HCT116 (cell line): ENCODE measurements at regions not wholly inside any gene's neighbourhood (a gene's known extent, or its start where the extent isn't known, plus 50 kb on each side); places are given as distances from the start of the nearest gene placed in this dataset.

Experiments
- ATAC-seq: fragments of 200-7000 bp; cut with Tn5 transposase; 2 replicates; pipeline ENCODE4 v1.9.1; 2020; ENCODE audit warnings: mild to moderate bottlenecking, moderate library complexity
- BruUV-seq: library from RNA; stranded (reverse); fragments of 400-500 nt; replicated peaks from 2 replicates; lab custom pipeline; 2021; lab: Mats Ljungman, UMichigan
- CTCF ChIA-PET: fragments of 300-600 bp; sonication (Branson Sonifier 250); formaldehyde crosslinking; loops from one replicate; lab custom pipeline; 2021; ENCODE audit warnings: antibody characterized with exemption; lab: Charles Lee
- POLR2A ChIA-PET: fragments of 300-600, 350-600 bp; sonication (Branson Sonifier 250); formaldehyde crosslinking; loops from one replicate; lab custom pipeline; 2021; ENCODE audit warnings: antibody characterized with exemption; lab: Charles Lee
- RAD21 ChIA-PET, 2 experiments: fragments of 300-600 bp; sonication (Branson Sonifier 250); formaldehyde crosslinking; loops; one replicate each; lab custom pipeline; 2023; ENCODE audit warnings: low total read pairs in 2 of 2; ENCODE audit not compliant: uncharacterized antibody in 2 of 2, unreplicated experiment in 2 of 2, low non-redundant PET in 1 of 2; lab: Charles Lee
- DNase-seq: peaks from one replicate; pipeline ENCODE4 v3.0.0-alpha.2; 2010; ENCODE audit warnings: low read depth, low spot score
- H2AFZ ChIP-seq: fragments of 200-600 bp; shearing (Covaris generic), sonication (generic); 2 replicates; pipeline ENCODE4 v1.6.1; 2017; ENCODE audit warnings: low read depth, mixed run types, mixed read lengths, antibody characterized with exemption, low read length; ENCODE audit not compliant: poor library complexity, severe bottlenecking
- H3K27ac ChIP-seq: 2 replicates; pipeline ENCODE4 v1.5.1; 2012; ENCODE audit warnings: low read depth, low read length
- H3K27me3 ChIP-seq: fragments of 200-600 bp; sonication (generic); 2 replicates; pipeline ENCODE4 v1.6.1; 2016; ENCODE audit warnings: mixed run types, low read length, mixed read lengths; ENCODE audit not compliant: insufficient read depth
- H3K36me3 ChIP-seq, 2 experiments: fragments of 200-500 bp in 1 of 2; fragments of 200-600 bp in 1 of 2; sonication (Bioruptor generic) in 1 of 2; sonication (generic) in 1 of 2; 2 replicates each; pipeline versions ENCODE4 v1.5.1 to v1.6.1; 2014 to 2016; ENCODE audit warnings: low read length in 2 of 2, inconsistent platforms in 1 of 2, mixed read lengths in 1 of 2, mixed run types in 1 of 2; ENCODE audit not compliant: insufficient read depth in 2 of 2, control insufficient read depth in 1 of 2
- H3K4me1 ChIP-seq, 2 experiments: fragments of 200-600 bp in 1 of 2; sonication (generic) in 1 of 2; 2 replicates each; pipeline versions ENCODE4 v1.5.1 to v1.6.1; 2012 to 2017; ENCODE audit warnings: low read length in 2 of 2, inconsistent platforms in 1 of 2, mild to moderate bottlenecking in 1 of 2, mixed read lengths in 1 of 2, mixed run types in 1 of 2, moderate library complexity in 1 of 2; ENCODE audit not compliant: insufficient read depth in 2 of 2, control insufficient read depth in 1 of 2
- H3K4me2 ChIP-seq: fragments of 200-600 bp; sonication (generic); 2 replicates; pipeline ENCODE4 v1.6.1; 2017; ENCODE audit warnings: mixed run types, low read length, mixed read lengths
- H3K4me3 ChIP-seq, 2 experiments: fragments of 200-600 bp in 1 of 2; sonication (generic) in 1 of 2; replicated peaks in 1 of 2; 2 replicates each; pipeline ENCODE4 v1.5.1; 2011 to 2016; ENCODE audit warnings: low read length in 2 of 2, control low read depth in 1 of 2, low read depth in 1 of 2, mild to moderate bottlenecking in 1 of 2, mixed read lengths in 1 of 2, mixed run types in 1 of 2
- H3K79me2 ChIP-seq: fragments of 200-600 bp; sonication (generic); 2 replicates; pipeline ENCODE4 v1.6.1; 2017; ENCODE audit warnings: mild to moderate bottlenecking, mixed run types, low read length, moderate library complexity, mixed read lengths; ENCODE audit not compliant: insufficient read depth
- H3K9ac ChIP-seq: fragments of 200-600 bp; sonication (generic); 2 replicates; pipeline ENCODE4 v1.6.1; 2016; ENCODE audit warnings: low read length, mixed read lengths
- H3K9me2 ChIP-seq: fragments of 200-600 bp; sonication (generic), shearing (Covaris generic); 2 replicates; pipeline ENCODE4 v1.6.1; 2017; ENCODE audit warnings: mixed run types, mild to moderate bottlenecking, moderate library complexity; ENCODE audit not compliant: insufficient read depth
- H3K9me3 ChIP-seq, 2 experiments: fragments of 200-500 bp in 1 of 2; fragments of 200-600 bp in 1 of 2; sonication (Bioruptor generic) in 1 of 2; sonication (generic) in 1 of 2; 2 replicates each; pipeline ENCODE4 v1.6.1; 2014 to 2017; ENCODE audit warnings: low read length in 2 of 2, mixed read lengths in 2 of 2, inconsistent platforms in 1 of 2, low read depth in 1 of 2, mild to moderate bottlenecking in 1 of 2, mixed run types in 1 of 2, moderate library complexity in 1 of 2; ENCODE audit not compliant: control insufficient read depth in 1 of 2, insufficient read depth in 1 of 2
- H4K20me1 ChIP-seq: fragments of 200-600 bp; sonication (generic), shearing (Covaris generic); 2 replicates; pipeline ENCODE4 v1.6.1; 2017; ENCODE audit warnings: mixed run types, mild to moderate bottlenecking, moderate library complexity; ENCODE audit not compliant: insufficient read depth
- CBX3 ChIP-seq: IDR thresholded peaks from 2 replicates; pipeline ENCODE4 v1.6.1; 2012; ENCODE audit warnings: low read depth
- CEBPB ChIP-seq: IDR thresholded peaks from 2 replicates; pipeline ENCODE4 v1.6.1; 2012; ENCODE audit warnings: low read depth
- EGR1 ChIP-seq: IDR thresholded peaks from 2 replicates; pipeline ENCODE4 v1.6.1; 2012; ENCODE audit warnings: low read depth
- EZH2 ChIP-seq: fragments of 200-600 bp; sonication (generic); IDR thresholded peaks from 2 replicates; pipeline ENCODE4 v1.6.1; 2017; ENCODE audit warnings: antibody characterized with exemption, mixed run types
- EZH2phosphoT487 ChIP-seq: fragments of 200-600 bp; IDR thresholded peaks from 2 replicates; pipeline ENCODE4 v1.6.1; 2018; ENCODE audit warnings: antibody characterized with exemption, borderline replicate concordance
- FOSL1 ChIP-seq: IDR thresholded peaks from 2 replicates; pipeline ENCODE4 v1.6.1; 2012; ENCODE audit warnings: low read depth
- JUND ChIP-seq: IDR thresholded peaks from 2 replicates; pipeline ENCODE4 v1.6.1; 2012
- MAX ChIP-seq: IDR thresholded peaks from 2 replicates; pipeline ENCODE4 v1.6.1; 2012
- POLR2AphosphoS5 ChIP-seq: IDR thresholded peaks from 2 replicates; pipeline ENCODE4 v1.6.1; 2011; ENCODE audit warnings: mild to moderate bottlenecking, low read depth, low read length, moderate library complexity
- RAD21 ChIP-seq: IDR thresholded peaks from 2 replicates; pipeline ENCODE4 v1.6.1; 2012; ENCODE audit warnings: low read depth, mild to moderate bottlenecking
- REST ChIP-seq: IDR thresholded peaks from 2 replicates; pipeline ENCODE4 v1.6.1; 2012; ENCODE audit warnings: low read depth
- SIN3A ChIP-seq: IDR thresholded peaks from 2 replicates; pipeline ENCODE4 v1.6.1; 2012; ENCODE audit warnings: low read depth
- SRF ChIP-seq: IDR thresholded peaks from 2 replicates; pipeline ENCODE4 v1.6.1; 2012; ENCODE audit warnings: low read depth
- YY1 ChIP-seq: IDR thresholded peaks from 2 replicates; pipeline ENCODE4 v1.6.1; 2011; ENCODE audit warnings: low read length, low read depth, moderate library complexity, mild to moderate bottlenecking; ENCODE audit not compliant: insufficient replicate concordance; ENCODE audit errors: extremely low read depth
- ZBTB33 ChIP-seq: IDR thresholded peaks from 2 replicates; pipeline ENCODE4 v1.6.1; 2011; ENCODE audit warnings: mild to moderate bottlenecking, low read length, moderate library complexity; ENCODE audit not compliant: insufficient replicate concordance; ENCODE audit errors: extremely low read depth
- ZFX ChIP-seq: fragments of 450-650 bp; IDR thresholded peaks from 2 replicates; pipeline ENCODE4 v1.6.1; 2017
- ZNF274 ChIP-seq: fragments of 200-500 bp; sonication (Bioruptor generic); IDR thresholded peaks from 2 replicates; pipeline ENCODE4 v1.6.1; 2014; ENCODE audit warnings: mild to moderate bottlenecking, low read depth, low read length, inconsistent platforms
- intact Hi-C: fragments of 100-400 bp; cut with micrococcal nuclease; formaldehyde crosslinking; loops from 2 replicates; pipeline ENCODE4 v1.10.0; 2022

GRCh38 chr21:35838350-35838749, 222.0 kb downstream of the SETD4 start:
- no TSS peak for BruUV-seq
- Histone ChIP-seq H3K27me3 (no peaks in the 10 kb centered on the region), H3K9ac (no peak overlapping the region), H3K27ac (no peak overlapping the region), H3K4me1 (no peaks in the 10 kb centered on the region), H3K9me3 (no peaks in the 10 kb centered on the region), H2AFZ (no peak overlapping the region), H3K79me2 (no peaks in the 10 kb centered on the region), H4K20me1 (no peaks in the 10 kb centered on the region), H3K36me3 (no peaks in the 10 kb centered on the region), H3K9me2 (no peaks in the 10 kb centered on the region), H3K4me3 (no peak overlapping the region), H3K4me2 (no peak overlapping the region)
- ChIA-PET CTCF (interaction anchor here (2.2 to 2.3 kb wide), 2 partner anchors 951 to 1145 kb away, joined by 12 to 20 read pairs; no protein-coding TSS in a partner anchor), POLR2A (no interaction called here), RAD21 (no interaction called here)
- intact Hi-C loops, result no loop called here
- DNase-seq (no peak), ATAC-seq (no peak)
- TF ChIP-seq FOSL1 (no peak), EZH2phosphoT487 (no peak), RAD21 (no peak), REST (no peak), SRF (no peak), ZFX (no peak), MAX (no peak), JUND (no peak), EZH2 (no peak), ZBTB33 (no peak), EGR1 (no peak), SIN3A (no peak), POLR2AphosphoS5 (no peak), CBX3 (no peak), CEBPB (no peak), ZNF274 (no peak), YY1 (no peak)
